Cardiac muscle cell (in vitro differentiated cells and primary cell): ENCODE measurements at regions not wholly inside any gene's neighbourhood (a gene's known extent, or its start where the extent isn't known, plus 50 kb on each side); places are given as distances from the start of the nearest gene placed in this dataset.
A peak's percentile ranks its signal among the peaks of the same experiment; 100 is the strongest.

Experiments
- DNase-seq, 2 donors: peaks; one replicate each; pipeline versions ENCODE4 v3.0.0 to v3.0.0-alpha.2; 2010 to 2017; ENCODE audit warnings: low read depth in 1 of 2, low spot score in 1 of 2
- H3K27ac ChIP-seq: fragments of 200-600 bp; sonication (generic); 2 replicates; pipeline ENCODE4 v1.5.1; 2016
- H3K27me3 ChIP-seq: fragments of 200-600 bp; sonication (generic); 2 replicates; pipeline ENCODE4 v1.6.0; 2016; ENCODE audit warnings: control low read depth
- H3K36me3 ChIP-seq: fragments of 200-600 bp; sonication (generic); 2 replicates; pipeline ENCODE4 v1.5.1; 2016; ENCODE audit warnings: control low read depth
- H3K4me1 ChIP-seq: fragments of 200-600 bp; sonication (generic); 2 replicates; pipeline ENCODE4 v1.8.1; 2017; ENCODE audit warnings: low read depth, mild to moderate bottlenecking, mixed run types
- H3K4me3 ChIP-seq: fragments of 200-600 bp; sonication (generic); 2 replicates; pipeline ENCODE4 v1.5.1; 2016; ENCODE audit warnings: mild to moderate bottlenecking
- H3K9me3 ChIP-seq: fragments of 200-600 bp; sonication (generic); 2 replicates; pipeline ENCODE4 v1.5.1; 2017; ENCODE audit warnings: low read depth, mild to moderate bottlenecking, control low read depth
- CTCF ChIP-seq: IDR thresholded peaks from 2 replicates; pipeline ENCODE4 v1.5.1; 2012; ENCODE audit warnings: low read depth, mild to moderate bottlenecking, low read length

DNA sequence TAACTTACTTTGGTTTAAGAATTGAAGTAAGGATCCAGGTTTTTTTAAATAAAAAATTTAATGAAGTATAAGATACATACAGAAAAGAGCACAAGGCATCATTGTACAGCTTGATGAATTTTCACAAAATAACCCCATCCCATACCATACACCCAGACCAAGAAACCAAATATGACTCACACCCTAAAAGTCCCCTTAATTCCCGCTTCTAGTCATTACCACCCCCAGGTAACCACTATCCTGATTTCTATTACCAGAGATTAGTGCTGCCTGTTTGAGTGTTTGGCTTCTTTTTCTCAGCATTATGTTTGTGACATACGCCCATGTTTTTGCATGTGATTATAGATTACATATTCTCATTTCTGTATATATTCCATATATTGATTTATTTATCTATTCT lies 98.5 kb upstream of the HIVEP3 start:
- Histone ChIP-seq H3K27me3 (no peaks in the 10 kb centered on the region), H3K36me3 (no peaks in the 10 kb centered on the region), H3K27ac (no peak overlapping the region), H3K4me1 (no peaks in the 10 kb centered on the region), H3K4me3 (no peak overlapping the region), H3K9me3 (no peaks in the 10 kb centered on the region)
- TF ChIP-seq CTCF = no peak
- no peak for DNase-seq

- no peak for TF ChIP-seq CTCF
- Histone ChIP-seq H3K27me3 (no peaks in the 10 kb centered on the region), H3K27ac (no peak overlapping the region), H3K36me3 (no peaks in the 10 kb centered on the region), H3K4me1 (no peaks in the 10 kb centered on the region), H3K4me3 (no peak overlapping the region), H3K9me3 (no peaks in the 10 kb centered on the region)
- no peak for DNase-seq
These were observed 96.1 kb upstream of the HIVEP3 start for GRCh38 chr1:42014823-42015222.

DNA sequence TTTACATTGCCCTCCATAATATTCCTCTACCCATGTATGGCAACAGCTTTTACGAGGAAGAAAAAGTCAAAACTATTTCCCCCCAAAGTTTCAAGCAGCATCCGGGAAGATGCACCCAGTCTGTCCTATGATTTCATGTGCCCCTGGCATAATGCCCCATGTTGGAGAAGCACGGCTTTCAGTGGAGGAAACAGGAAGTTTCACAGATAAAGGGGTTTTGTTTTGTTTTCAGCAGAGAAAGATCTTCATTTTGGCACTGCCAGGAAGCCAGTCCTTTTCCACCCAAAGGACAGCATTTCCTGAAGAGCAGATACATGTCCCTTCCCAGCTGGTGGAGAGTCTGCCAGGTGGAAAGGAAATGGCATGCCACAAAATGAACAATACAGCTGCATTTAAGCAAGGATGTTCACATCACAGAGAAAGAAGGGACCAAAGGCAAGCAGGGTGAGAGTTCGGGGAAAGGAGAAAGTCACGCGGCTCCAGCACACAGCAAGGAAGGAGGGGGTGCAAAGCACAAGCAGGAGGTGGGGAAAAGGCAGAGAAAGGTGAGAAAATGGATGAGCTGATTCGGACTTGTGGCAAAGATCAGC lies 95.3 kb upstream of the HIVEP3 start:
- Histone ChIP-seq H3K9me3 (no peaks in the 10 kb centered on the region), H3K4me1 (no peaks in the 10 kb centered on the region), H3K4me3 (no peak overlapping the region), H3K27ac (no peak overlapping the region), H3K27me3 (peaks cover 6% of the 10 kb centered on the region), H3K36me3 (no peaks in the 10 kb centered on the region)
- no peak for TF ChIP-seq CTCF
- DNase-seq = peak in 1 of 2 donors; percentile 56

DNA sequence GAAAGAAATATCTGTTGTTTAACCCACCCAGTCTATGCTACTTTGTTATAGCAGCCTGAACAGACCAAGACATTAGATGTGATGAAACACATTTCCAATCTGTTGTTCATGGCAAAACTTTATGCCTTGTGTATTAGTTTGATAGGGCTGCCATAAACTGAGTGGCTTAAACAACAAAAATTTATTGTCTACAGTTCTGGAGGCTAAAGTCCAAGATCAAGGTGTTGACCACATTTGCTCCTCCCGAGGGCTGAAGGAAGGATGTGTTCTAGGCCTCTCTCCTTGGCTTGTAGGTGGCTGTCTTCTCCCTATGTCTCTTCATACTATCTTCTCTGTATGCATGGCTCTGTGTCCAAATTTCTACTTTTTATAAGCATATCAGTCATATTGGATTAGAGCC lies 94.1 kb upstream of the HIVEP3 start:
- no peaks in the 10 kb centered on the region for H3K9me3 ChIP-seq
- no peak for TF ChIP-seq CTCF
- H3K27me3 ChIP-seq = peaks cover 18% of the 10 kb centered on the region
- H3K4me3 ChIP-seq = no peak overlapping the region
- no peaks in the 10 kb centered on the region for H3K4me1 ChIP-seq
- no peak overlapping the region for H3K27ac ChIP-seq
- no peaks in the 10 kb centered on the region for H3K36me3 ChIP-seq
- DNase-seq = no peak

DNA sequence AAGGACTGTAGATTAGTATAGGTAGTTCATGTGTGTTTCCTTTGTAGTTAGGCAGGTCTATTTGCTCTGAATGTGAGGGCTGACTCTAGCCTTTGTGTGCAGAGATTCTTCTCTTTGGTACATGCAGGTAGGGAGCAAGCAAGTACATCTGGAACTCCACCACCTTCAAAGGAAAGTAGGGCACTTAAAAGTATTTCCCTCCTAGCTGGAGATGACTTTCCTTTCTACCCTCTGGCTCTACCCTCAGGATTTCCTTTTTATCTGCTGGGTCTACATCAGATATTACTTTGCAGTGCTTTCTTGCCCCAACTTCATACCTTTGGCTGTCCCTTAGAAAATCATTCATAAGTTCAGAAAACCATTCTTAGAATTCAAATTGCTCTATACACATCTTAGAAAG lies 91.7 kb upstream of the HIVEP3 start:
- no peaks in the 10 kb centered on the region for H3K4me1 ChIP-seq
- no peak for TF ChIP-seq CTCF
- H3K4me3 ChIP-seq = no peak overlapping the region
- DNase-seq = no peak
- no peaks in the 10 kb centered on the region for H3K9me3 ChIP-seq
- no peaks in the 10 kb centered on the region for H3K36me3 ChIP-seq
- H3K27ac ChIP-seq = no peak overlapping the region
- peaks cover 18% of the 10 kb centered on the region for H3K27me3 ChIP-seq

GRCh38 chr1:42008264-42008663 lies 89.5 kb upstream of the HIVEP3 start:
- no peaks in the 10 kb centered on the region for H3K9me3 ChIP-seq
- no peaks in the 10 kb centered on the region for H3K36me3 ChIP-seq
- no peak for TF ChIP-seq CTCF
- no peaks in the 10 kb centered on the region for H3K4me1 ChIP-seq
- DNase-seq = no peak
- no peak overlapping the region for H3K4me3 ChIP-seq
- no peak overlapping the region for H3K27ac ChIP-seq
- peaks cover 18% of the 10 kb centered on the region for H3K27me3 ChIP-seq
